Occipital lobe (tissue), 1 donor: ENCODE measurements at regions not wholly inside any gene's neighbourhood (a gene's known extent, or its start where the extent isn't known, plus 50 kb on each side); places are given as distances from the start of the nearest gene placed in this dataset.

Experiments used
- DNase-seq: peaks from one replicate; lab custom pipeline; 2025; lab: John Stamatoyannopoulos, UW

DNA sequence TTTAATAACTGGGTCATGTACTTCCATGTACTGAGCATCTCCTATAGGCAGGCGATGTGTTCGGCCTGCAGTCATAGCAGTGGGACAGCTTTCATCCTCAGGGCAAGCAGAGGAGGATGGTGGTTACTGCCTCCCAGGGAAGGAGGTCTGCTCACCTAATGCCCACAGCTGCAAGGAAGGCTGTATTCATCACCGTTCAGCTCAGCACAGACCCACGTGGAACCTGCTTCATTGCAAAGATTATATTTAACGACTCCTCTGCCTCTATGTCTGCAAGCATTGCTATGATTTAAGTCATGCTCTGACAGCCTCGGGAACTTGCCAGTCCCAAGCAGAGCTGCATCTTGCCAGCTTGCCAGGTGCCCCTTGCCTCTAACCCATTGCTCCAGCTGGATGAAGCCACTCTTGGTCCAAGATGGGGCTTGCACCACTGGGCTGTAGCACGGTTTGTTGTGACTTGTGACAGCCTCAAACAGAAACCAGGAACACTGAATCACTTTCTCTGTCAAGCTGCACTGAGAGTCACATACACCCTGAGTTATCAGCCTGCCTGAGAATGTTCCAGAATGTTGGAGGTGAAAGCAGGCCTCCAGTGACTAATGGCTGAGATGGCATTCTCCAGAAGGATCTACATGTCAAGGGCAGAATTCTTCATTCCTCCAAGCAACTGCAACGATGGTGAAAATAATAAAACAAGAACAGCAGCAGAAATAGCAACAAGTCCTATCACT is 651.1 kb upstream of the ID2 start:
- no peak for DNase-seq

DNA sequence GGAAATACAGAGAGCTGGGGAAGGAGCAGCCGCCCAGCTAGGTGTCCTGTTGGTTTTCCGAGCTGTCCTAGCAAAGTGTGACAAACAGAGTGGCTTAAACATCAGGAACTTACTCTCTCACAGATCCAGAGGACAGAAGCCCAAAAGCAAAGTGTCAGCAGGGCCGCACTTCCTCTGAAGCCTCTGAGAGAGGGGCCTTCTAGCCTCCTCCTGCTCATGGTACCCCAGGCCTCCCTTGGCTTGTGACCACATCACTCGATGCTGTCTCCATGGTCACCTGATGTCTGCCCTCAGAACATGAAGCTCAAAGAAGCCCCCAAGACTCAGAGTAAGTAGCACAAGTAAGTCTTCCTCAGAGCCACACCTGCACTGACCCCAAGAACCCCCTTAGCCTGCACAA is 650.5 kb upstream of the ID2 start:
- no peak for DNase-seq

DNA sequence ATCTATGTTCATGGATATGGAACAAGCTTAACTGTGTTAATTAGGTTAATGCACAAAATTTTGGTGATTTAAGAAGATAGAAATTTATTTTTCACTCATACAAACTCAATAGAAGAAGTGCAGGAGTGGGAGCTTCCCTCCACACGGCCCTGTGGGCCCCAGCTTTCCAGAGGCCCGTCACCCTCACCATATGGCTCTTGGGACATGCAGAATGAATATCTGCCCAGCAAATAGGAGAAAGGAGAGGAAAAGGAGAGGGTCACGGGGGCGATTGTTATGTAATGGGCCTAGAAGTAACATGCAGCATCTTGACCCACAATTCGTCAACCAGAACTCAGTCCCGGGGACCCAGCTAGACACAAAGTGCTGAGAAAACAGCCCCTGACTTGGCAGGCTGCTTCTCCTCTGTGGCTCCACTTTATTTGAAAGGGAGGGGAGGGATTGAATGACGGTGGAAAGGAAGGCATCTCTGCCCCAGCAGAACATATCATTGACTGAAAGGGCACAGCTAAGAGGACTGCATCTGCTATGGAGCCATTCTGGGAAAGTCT is 648.2 kb upstream of the ID2 start:
- DNase-seq = no peak

GRCh38 chr2:8036366-8036765 is 645.5 kb upstream of the ID2 start:
- DNase-seq = no peak

- no peak for DNase-seq
Observed at GRCh38 chr2:8039732-8040131, 642.1 kb upstream of the ID2 start.

- no peak for DNase-seq
Observed at GRCh38 chr2:8043295-8043694, 638.6 kb upstream of the ID2 start.

GRCh38 chr2:8044046-8044594 is 637.7 kb upstream of the ID2 start:
- no peak for DNase-seq

GRCh38 chr2:8045081-8045614 is 636.7 kb upstream of the ID2 start:
- DNase-seq = no peak

DNA sequence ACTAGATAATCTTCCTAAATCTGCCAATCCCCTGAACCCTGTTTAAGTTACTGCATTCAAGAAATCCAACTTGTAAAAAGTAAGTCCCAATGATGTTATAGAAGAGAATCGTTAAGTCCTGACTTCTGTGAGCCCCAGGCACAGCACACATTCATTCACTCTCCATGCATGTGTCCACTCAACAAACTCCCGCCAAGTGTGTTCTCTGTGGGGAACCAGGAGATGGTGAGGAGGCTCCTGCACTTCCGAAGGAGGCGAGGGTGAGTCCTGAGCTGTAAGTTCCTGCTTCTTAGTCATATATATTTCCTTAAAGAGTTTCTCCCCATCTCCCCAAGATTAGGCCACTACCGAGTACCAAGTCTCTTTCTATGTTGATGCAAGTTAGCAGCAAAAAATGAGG is 635.0 kb upstream of the ID2 start:
- DNase-seq = no peak

DNA sequence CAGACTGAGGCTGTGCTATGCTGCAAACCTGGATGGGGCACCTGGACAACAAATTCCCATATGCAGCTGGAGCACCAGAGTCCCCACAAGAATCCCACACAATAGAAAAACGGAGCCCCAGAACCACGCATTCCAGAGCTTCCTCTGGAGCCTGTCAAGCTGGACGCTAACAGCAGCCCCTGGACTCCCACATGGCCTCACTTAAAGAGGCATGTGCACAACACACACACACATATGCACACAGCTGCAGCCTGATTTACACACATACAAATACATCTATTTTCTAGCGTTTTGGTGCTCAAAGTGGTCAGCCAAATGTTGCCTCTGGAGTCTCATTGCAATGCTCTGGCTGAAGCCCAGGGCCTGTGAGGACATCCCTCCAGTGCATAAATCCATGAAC is 632.7 kb upstream of the ID2 start:
- DNase-seq = no peak

DNA sequence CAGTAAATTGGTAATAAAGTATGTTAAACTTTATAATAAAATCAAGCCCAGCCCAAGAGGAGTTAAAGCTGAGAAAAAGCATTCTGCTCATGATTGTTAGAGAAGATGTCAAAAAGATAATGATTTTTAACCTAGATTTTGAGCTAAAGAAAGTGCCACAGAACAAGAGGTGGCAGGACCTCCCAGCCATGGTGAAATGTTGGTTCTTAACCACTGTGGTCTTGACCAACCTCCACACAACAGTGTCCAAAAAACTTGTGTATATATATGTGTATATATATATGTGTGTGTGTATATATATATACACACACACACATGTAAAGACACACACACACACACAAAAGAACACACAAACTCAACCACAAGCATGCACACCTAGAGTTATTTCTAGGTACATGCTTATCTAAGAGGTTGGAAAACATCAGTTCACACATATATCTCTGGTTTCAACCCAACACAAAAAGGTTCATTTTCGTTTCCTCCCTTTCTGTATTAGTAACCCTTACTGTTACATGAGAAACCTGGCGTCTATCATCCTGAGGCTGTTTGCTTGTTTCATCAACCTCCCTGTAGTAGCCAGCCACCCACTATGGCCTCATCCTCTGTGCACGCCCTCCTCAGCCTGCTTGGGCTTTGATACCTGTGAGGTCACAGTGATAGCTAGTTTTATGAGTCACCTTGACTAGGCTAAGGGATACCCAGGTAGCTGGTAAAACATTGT is 631.8 kb upstream of the ID2 start:
- DNase-seq = no peak

- no peak for DNase-seq
Observed at GRCh38 chr2:8053216-8053615, 628.6 kb upstream of the ID2 start.

DNA sequence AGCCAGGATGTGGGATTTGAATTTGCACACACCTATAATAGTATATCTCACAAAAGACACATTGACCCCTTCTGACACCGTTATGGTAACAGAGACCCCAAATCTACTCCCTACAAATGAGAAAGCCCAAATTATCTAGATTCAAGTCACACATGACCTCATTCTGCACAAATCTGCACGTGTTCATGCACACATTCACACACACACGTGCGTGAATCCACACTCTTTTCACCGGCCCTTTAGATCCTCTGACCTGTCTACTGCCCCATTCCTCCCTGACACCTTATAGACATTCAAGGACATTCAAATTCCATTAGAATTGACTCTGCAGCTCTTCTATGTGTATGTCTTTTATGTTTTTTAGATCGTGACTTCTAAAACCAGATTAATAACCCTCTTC is 627.8 kb upstream of the ID2 start:
- no peak for DNase-seq

GRCh38 chr2:8058652-8059051 is 623.2 kb upstream of the ID2 start:
- DNase-seq = no peak

GRCh38 chr2:8059255-8059654 is 622.6 kb upstream of the ID2 start:
- no peak for DNase-seq

DNA sequence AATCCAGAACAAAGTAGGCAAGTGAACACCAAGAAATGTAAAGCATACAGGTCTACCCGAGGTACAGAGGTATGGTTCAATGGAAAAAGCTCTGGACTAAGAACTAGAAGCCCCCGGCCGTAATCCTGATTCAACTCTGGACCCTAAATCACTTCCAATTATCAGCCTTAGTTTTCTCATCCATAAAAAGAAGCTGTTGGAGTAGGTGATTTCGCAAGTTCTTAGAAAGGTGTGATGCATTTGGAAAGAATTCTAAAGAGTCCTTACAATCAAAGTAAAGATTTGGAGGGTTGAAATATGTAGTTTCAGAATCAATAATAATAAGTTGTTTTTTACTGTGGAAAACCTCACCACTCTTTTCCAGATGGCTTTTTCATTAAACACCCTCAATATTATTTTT is 622.1 kb upstream of the ID2 start:
- no peak for DNase-seq

DNA sequence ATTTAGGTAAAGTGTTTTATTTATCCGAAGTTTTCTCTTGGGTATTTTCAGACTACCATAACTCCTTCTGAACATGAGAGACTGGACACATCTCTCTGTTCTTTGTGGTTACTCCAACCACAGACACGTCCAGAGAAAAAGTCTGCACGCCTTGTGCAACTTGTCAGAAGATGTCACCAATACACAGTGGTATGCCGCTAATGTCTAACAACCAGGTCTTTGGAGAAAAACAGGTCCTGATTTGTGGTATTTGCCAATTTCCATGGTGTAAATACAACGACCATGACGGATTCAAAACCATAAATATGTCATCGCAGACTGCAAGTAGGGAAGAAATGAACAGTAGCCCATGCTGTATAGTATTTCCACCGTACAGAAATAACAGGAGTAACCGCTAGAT is 620.6 kb upstream of the ID2 start:
- DNase-seq = no peak

- DNase-seq = no peak
Observed at GRCh38 chr2:8064603-8065002, 617.3 kb upstream of the ID2 start.

DNA sequence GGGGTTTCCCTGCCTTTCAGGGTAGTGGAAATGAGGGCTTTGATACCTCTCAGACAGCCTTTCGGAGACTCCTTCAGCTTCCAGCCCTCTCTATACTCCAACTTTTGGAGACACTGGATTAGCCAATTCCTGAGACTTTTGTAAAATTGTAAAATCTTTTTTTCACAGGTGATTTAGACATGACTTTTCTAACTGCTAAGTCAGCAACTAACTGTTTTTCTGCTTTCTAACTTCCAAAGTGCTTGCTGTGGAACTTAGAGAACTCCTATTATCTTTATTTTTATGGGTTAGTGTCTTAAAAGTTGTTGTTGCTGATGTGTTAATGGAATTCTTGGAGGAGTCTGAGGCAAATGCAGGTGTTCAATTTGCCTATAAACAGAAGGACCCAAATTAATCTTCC is 616.7 kb upstream of the ID2 start:
- DNase-seq = no peak

GRCh38 chr2:8067784-8068336 is 614.0 kb upstream of the ID2 start:
- no peak for DNase-seq

- DNase-seq = no peak
Observed at GRCh38 chr2:8072907-8073306, 608.9 kb upstream of the ID2 start.

DNA sequence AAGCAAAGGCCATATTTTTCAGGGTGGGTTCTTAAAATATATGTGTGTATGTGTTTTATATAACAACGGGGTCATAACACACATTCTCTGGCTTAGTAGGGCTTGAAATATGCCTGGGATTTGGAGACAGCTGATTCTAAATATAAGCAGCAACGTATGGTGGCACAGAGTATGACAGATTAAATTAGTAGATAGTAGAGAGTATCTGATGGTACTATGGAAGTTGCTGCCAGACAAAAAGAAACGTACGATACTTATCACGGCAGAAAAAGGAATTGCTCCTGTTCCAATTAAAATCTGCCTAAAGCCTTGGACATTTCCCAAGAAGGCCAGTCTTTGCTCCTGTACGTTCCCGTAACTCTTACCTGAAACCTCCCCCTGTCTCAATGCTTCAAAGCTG is 607.9 kb upstream of the ID2 start:
- DNase-seq = no peak
